Pancreas (tissue), 10 donors: ENCODE measurements at regions not wholly inside any gene's neighbourhood (a gene's known extent, or its start where the extent isn't known, plus 50 kb on each side); places are given as distances from the start of the nearest gene placed in this dataset.
A peak's percentile ranks its signal among the peaks of the same experiment; 100 is the strongest.

ENCODE experiments used
- ATAC-seq, 4 donors: fragments of 200-7000 bp; cut with Tn5 transposase; one replicate each; pipeline versions ENCODE4 v1.8.0 to v1.9.1; 2020; ENCODE audit warnings: mild to moderate bottlenecking in 4 of 4, moderate library complexity in 4 of 4
- DNase-seq, 6 donors: peaks; one replicate each; pipeline ENCODE4 v3.0.0-alpha.2; 2020
- FAIRE-seq: peaks from 2 replicates; lab custom pipeline; 2012; peaks lifted over from hg19 to GRCh38; lab: Jason Lieb, UNC
- H3K27ac ChIP-seq, 4 donors: fragments of 200-600 bp; sonication (generic); 1 replicate in 3 of 4; 2 replicates in 1 of 4; pipeline versions ENCODE4 v1.5.0 to v1.8.0; 2020
- H3K27me3 ChIP-seq, 4 donors: fragments of 200-600 bp; one replicate each; pipeline ENCODE4 v1.8.0; 2021
- H3K36me3 ChIP-seq, 3 donors: fragments of 200-600 bp; sonication (generic) in 1 of 3; one replicate each; pipeline versions ENCODE4 v1.5.0 to v1.8.0; 2020 to 2021
- H3K4me1 ChIP-seq, 3 donors: fragments of 200-600 bp; one replicate each; pipeline ENCODE4 v1.8.0; 2021
- H3K4me3 ChIP-seq, 4 donors: fragments of 200-600 bp; sonication (generic) in 2 of 4; one replicate each; pipeline versions ENCODE4 v1.5.0 to v1.8.0; 2020 to 2021
- H3K9me3 ChIP-seq, 4 donors: fragments of 200-600 bp; one replicate each; pipeline ENCODE4 v1.8.0; 2021
- CTCF ChIP-seq, 4 donors: fragments of 200-600 bp; sonication (generic) in 3 of 4; IDR thresholded peaks; one replicate each; pipeline versions ENCODE4 v1.5.0 to v1.8.0; 2021; ENCODE audit warnings: antibody characterized with exemption in 4 of 4
- WGBS, 2 donors: extraction: QIAGEN DNeasy Blood & Tissue Kit; methylation state at CpG; one replicate each; pipeline ENCODE4 v1.1.7; 2013; 5-methylcytosine and 5-hydroxymethylcytosine counted together
- intact Hi-C, 3 donors: fragments of 100-400 bp; cut with DNase I; formaldehyde crosslinking; loops; one replicate each; pipeline versions ENCODE4 v1.11.1 to v1.14.2; 2022
- donor health status: healthy with polysubstance abuse.
- donor health status: DM: no; HTN: no; CAD: no; lungs with moderate emphysema.
- donor health status: DM: no; HTN: no; CAD: no.
- donor health status: control.
- donor health status: control.
- donor health status: Bipolar disorder and iron deficiency.
- donor health status: DM: yes; HTN: yes; CAD: no.
- donor health status: DM: no; HTN: no; CAD: no.
- donor health status: DM: no; HTN: no; CAD: no.
- donor health status: DM: yes; HTN: yes; CAD: no.

- no peak for TF ChIP-seq CTCF (IDR thresholded peaks at IDR 0.05)
- intact Hi-C loops, result no loop called here
- H3K36me3 ChIP-seq, result no peaks in the 10 kb centered on the region
- DNase-seq (no peak), FAIRE-seq (no peak), ATAC-seq (no peak)
- no peaks in the 10 kb centered on the region for H3K4me1 ChIP-seq
- no peaks in the 10 kb centered on the region for H3K9me3 ChIP-seq
- H3K27me3 ChIP-seq, result no peaks in the 10 kb centered on the region
- no peak overlapping the region for H3K4me3 ChIP-seq
- WGBS, 2 donors, result 79 to 84% methylated on average over 1 of the region's 1 CpG
- no peak overlapping the region for H3K27ac ChIP-seq
Observed at GRCh38 chr5:66452109-66452508, 144.1 kb upstream of the MAST4 start.

GRCh38 chr5:66454186-66455078 is 141.8 kb upstream of the MAST4 start:
- no peak for FAIRE-seq
- intact Hi-C loops, result no loop called here
- 55 to 63% methylated on average over 13 of the region's 13 CpGs for WGBS, 2 donors
- H3K36me3 ChIP-seq, result no peaks in the 10 kb centered on the region
- peak; percentile 27 to 89 (median 70) for ATAC-seq
- DNase-seq, result peak in 1 of 6 donors; percentile 24
- no peak for TF ChIP-seq CTCF (IDR thresholded peaks at IDR 0.05)
- H3K27ac ChIP-seq, result peak overlapping the region in 3 of 4 donors; percentile 47 to 59 (median 48)
- no peaks in the 10 kb centered on the region for H3K4me1 ChIP-seq
- no peaks in the 10 kb centered on the region for H3K9me3 ChIP-seq
- no peak overlapping the region for H3K4me3 ChIP-seq
- no peaks in the 10 kb centered on the region for H3K27me3 ChIP-seq

GRCh38 chr5:66459728-66460127 is 136.5 kb upstream of the MAST4 start:
- TF ChIP-seq CTCF (IDR thresholded peaks at IDR 0.05), result no peak
- no peak for FAIRE-seq
- no peak for ATAC-seq
- Histone ChIP-seq H3K36me3 (no peaks in the 10 kb centered on the region), H3K4me1 (no peaks in the 10 kb centered on the region), H3K27me3 (no peaks in the 10 kb centered on the region), H3K4me3 (no peak overlapping the region), H3K27ac (no peak overlapping the region), H3K9me3 (no peaks in the 10 kb centered on the region)
- WGBS, 2 donors, result 66 to 90% methylated on average over 3 of the region's 3 CpGs
- intact Hi-C loops, result no loop called here
- no peak for DNase-seq

GRCh38 chr5:66467564-66467963 is 128.6 kb upstream of the MAST4 start:
- no peak for ATAC-seq
- no peak for TF ChIP-seq CTCF (IDR thresholded peaks at IDR 0.05)
- no peaks in the 10 kb centered on the region for H3K36me3 ChIP-seq
- FAIRE-seq, result no peak
- H3K4me1 ChIP-seq, result no peaks in the 10 kb centered on the region
- H3K27me3 ChIP-seq, result no peaks in the 10 kb centered on the region
- 77 to 85% methylated on average over 4 of the region's 4 CpGs for WGBS, 2 donors
- DNase-seq, result no peak
- intact Hi-C loops, result no loop called here
- H3K9me3 ChIP-seq, result no peaks in the 10 kb centered on the region
- H3K4me3 ChIP-seq, result no peak overlapping the region
- no peak overlapping the region for H3K27ac ChIP-seq

- intact Hi-C loops, result no loop called here
- no peak overlapping the region for H3K4me3 ChIP-seq
- H3K9me3 ChIP-seq, result no peaks in the 10 kb centered on the region
- H3K36me3 ChIP-seq, result no peaks in the 10 kb centered on the region
- H3K27me3 ChIP-seq, result no peaks in the 10 kb centered on the region
- WGBS, 2 donors, result 95 to 100% methylated on average over 1 of the region's 1 CpG
- peak; percentile 60 for FAIRE-seq
- no peaks in the 10 kb centered on the region for H3K4me1 ChIP-seq
- no peak for TF ChIP-seq CTCF (IDR thresholded peaks at IDR 0.05)
- no peak for DNase-seq
- ATAC-seq, result no peak
- H3K27ac ChIP-seq, result no peak overlapping the region
Observed at GRCh38 chr5:66469684-66470083, 126.5 kb upstream of the MAST4 start.
